Bronchial epithelial cell (primary cell): ENCODE measurements at regions not wholly inside any gene's neighbourhood (a gene's known extent, or its start where the extent isn't known, plus 50 kb on each side); places are given as distances from the start of the nearest gene placed in this dataset.

Experiments
- DNase-seq: peaks from one replicate; pipeline ENCODE4 v3.0.0-alpha.2; 2010; ENCODE audit warnings: low read depth
- FAIRE-seq: peaks from 2 replicates; lab custom pipeline; 2011; peaks lifted over from hg19 to GRCh38; lab: Jason Lieb, UNC
- H3K27me3 ChIP-seq: 2 replicates; pipeline ENCODE4 v1.5.1; 2011; ENCODE audit warnings: low read length; ENCODE audit not compliant: control insufficient read depth, insufficient read depth
- H3K36me3 ChIP-seq: 2 replicates; pipeline ENCODE4 v1.5.1; 2011; ENCODE audit warnings: low read length; ENCODE audit not compliant: control insufficient read depth, insufficient read depth
- H3K4me3 ChIP-seq: 2 replicates; pipeline ENCODE4 v1.5.1; 2011; ENCODE audit warnings: mild to moderate bottlenecking, low read depth, low read length, control low read depth
- CTCF ChIP-seq: IDR thresholded peaks from 2 replicates; pipeline ENCODE4 v1.5.1; 2011; ENCODE audit warnings: mild to moderate bottlenecking, moderate library complexity, low read length, control low read depth, inconsistent platforms; ENCODE audit not compliant: insufficient read depth, severe bottlenecking

- H3K27me3 ChIP-seq, result no peaks in the 10 kb centered on the region
- TF ChIP-seq CTCF, result no peak
- no peak for FAIRE-seq
- no peaks in the 10 kb centered on the region for H3K36me3 ChIP-seq
- H3K4me3 ChIP-seq, result no peak overlapping the region
- no peak for DNase-seq
Measured at GRCh38 chr1:82483146-82483545, 682.4 kb downstream of the ADGRL2 start.

- TF ChIP-seq CTCF, result no peak
- FAIRE-seq, result no peak
Measured at GRCh38 chr1:82478916-82479315, 678.2 kb downstream of the ADGRL2 start.

GRCh38 chr1:82472489-82473131, 671.9 kb downstream of the ADGRL2 start:
- Histone ChIP-seq H3K4me3 (no peak overlapping the region), H3K36me3 (no peaks in the 10 kb centered on the region), H3K27me3 (no peaks in the 10 kb centered on the region)
- DNase-seq (no peak), FAIRE-seq (no peak)
- no peak for TF ChIP-seq CTCF

More at GRCh38 chr1:82478916-82479315, 678.2 kb downstream of the ADGRL2 start:
- Histone ChIP-seq H3K4me3 (no peak overlapping the region), H3K36me3 (no peaks in the 10 kb centered on the region), H3K27me3 (no peaks in the 10 kb centered on the region)
- DNase-seq, result no peak

- FAIRE-seq (no peak), DNase-seq (no peak)
- no peak for TF ChIP-seq CTCF
- Histone ChIP-seq H3K27me3 (no peaks in the 10 kb centered on the region), H3K4me3 (no peak overlapping the region), H3K36me3 (no peaks in the 10 kb centered on the region)
Measured at GRCh38 chr1:82466891-82467290, 666.2 kb downstream of the ADGRL2 start.

GRCh38 chr1:82466416-82466815, 665.7 kb downstream of the ADGRL2 start:
- FAIRE-seq, result no peak
- no peak for TF ChIP-seq CTCF
- no peaks in the 10 kb centered on the region for H3K36me3 ChIP-seq
- no peaks in the 10 kb centered on the region for H3K27me3 ChIP-seq
- no peak for DNase-seq
- H3K4me3 ChIP-seq, result no peak overlapping the region

GRCh38 chr1:82465024-82465423, 664.3 kb downstream of the ADGRL2 start:
- H3K4me3 ChIP-seq, result no peak overlapping the region
- DNase-seq (no peak), FAIRE-seq (no peak)
- TF ChIP-seq CTCF, result no peak
- no peaks in the 10 kb centered on the region for H3K36me3 ChIP-seq
- no peaks in the 10 kb centered on the region for H3K27me3 ChIP-seq
